ENCODE measurements at regions not wholly inside any gene's neighbourhood (a gene's known extent, or its start where the extent isn't known, plus 50 kb on each side); places are given as distances from the start of the nearest gene placed in this dataset.
"Not testable (repeated sequence)": the region's sequence is repeated elsewhere in the genome, so short reads cannot be mapped to it uniquely, and the experiment has no call there.

DNA sequence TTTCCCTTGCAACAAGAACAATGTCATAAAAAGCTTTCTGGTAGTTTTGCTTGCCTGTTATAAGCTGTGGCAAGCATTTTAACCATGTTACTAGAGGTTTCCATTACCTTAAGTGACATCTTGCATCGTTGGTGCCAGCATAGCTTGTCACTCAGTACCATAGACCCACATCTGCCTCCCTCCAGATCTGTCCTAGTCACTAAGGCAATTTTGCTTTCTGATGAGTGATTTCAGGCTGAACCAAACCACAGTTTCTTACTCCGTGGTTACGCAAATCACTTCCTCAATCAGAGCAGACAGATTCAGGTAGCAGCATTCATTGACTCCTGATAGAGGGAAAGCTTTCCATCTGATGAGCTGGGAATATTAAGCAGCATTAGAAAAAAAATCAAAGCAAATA is 1057.5 kb upstream of the FAM98A start:
- no peak for FAIRE-seq

DNA sequence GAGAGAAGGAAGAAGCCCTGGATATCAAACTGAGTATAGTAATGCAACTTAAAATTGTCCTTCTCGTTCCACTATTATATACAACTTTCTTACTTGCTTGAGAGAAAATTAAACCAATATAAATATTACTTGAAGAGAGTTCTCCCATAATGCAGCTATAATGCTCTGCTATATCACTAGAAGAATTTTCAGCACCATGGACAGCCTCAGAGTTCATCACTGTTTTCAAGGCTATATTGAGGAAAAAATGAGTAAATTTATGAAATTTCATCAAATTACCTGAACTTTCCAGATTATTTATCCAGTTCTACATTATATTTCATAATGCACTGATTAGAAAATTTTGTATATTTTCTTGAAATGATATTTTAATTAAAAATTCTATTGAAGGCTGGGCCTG is 1053.5 kb upstream of the FAM98A start:
- no peak for FAIRE-seq

DNA sequence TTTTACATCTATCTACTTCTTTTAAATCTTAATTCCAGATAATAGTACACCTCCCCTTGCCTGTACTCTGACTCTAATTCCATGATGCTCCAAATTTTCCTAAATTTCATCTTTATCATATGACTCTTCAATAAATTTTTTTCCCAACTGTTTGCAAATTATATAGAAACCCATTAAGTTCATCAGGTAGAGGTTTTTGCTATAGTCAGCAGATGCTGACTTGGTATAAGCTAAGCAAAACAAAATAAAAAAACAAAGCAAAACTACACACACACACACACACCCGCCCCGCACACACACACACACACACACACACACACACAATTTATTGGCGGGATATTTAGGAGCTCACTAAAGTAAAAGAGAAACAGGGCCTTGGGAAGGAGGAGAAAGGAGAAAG is 1047.8 kb upstream of the FAM98A start:
- no peak for FAIRE-seq

DNA sequence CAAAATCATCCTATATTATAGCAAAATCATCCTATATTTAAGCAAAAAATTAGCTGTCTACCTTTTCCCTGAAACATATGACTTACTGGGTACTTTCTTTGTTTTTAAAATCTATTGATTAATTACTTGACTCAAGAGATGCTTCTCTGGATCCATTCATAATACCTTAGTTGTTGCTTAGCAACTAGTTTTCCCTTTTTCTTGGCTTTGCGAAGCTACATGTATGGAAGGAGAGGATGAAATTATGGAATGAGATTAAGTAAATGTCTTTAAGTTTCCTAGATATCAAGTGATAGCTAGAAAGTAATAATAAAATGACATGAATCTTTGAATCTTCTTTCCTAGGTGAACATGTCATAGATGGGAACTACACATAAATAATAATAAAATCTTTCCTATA is 1033.2 kb upstream of the FAM98A start:
- no peak for FAIRE-seq

DNA sequence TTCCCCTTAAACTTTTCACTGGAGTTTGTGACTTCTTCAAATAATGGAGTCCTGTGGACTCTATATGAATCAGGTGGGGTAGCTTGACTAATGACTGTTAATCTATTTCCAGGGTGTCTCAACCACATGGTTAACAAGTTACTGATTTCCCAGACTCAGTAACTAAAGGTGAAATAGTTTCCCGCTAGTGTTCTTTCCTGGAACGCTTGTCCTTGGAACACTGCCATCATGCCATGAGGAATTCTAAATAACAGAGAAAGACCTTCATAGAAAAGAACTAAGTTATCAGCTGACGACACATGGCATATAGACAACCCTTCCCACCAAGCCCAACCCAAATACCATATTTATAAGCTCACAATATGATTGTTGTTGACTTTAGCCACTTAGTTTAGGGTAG is 1027.9 kb upstream of the FAM98A start:
- no peak for FAIRE-seq

DNA sequence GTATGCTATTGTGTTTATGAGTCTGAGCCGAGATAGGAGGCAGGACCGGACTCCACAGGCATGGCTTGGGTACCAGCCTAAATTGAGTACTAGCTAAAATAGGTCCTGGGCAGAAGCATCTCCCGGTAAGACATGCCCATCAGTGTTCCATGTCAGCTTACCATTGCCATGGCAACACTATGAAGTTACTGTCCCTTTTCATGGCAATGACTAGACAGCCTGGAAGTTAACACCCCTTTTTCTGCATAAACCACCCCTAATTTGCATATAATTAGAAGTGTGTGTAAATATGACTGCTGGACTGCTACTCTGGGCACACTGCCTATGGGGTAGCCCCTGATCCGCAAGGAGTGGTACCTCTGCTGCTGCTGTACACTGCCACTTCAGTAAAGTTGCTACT is 1005.1 kb upstream of the FAM98A start:
- FAIRE-seq: no peak

DNA sequence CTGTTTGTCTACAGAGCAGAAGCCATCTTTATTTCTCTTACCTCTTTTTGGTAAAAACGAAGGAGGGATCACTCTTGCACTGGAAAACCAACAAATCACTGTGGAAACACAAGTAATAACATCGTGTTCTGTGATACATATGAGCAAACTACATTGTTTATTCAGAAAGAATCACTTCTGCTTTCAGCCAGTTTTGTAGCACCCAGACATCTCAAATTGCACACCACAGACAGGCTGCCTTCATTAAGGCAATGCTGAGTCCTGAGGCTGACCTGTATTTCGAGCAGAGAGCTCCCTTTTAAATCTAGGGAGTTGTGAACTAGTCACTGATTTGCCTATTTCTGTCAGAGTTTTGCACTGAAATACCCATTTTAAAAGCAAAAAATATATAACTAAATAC is 1003.2 kb upstream of the FAM98A start:
- no peak for FAIRE-seq

DNA sequence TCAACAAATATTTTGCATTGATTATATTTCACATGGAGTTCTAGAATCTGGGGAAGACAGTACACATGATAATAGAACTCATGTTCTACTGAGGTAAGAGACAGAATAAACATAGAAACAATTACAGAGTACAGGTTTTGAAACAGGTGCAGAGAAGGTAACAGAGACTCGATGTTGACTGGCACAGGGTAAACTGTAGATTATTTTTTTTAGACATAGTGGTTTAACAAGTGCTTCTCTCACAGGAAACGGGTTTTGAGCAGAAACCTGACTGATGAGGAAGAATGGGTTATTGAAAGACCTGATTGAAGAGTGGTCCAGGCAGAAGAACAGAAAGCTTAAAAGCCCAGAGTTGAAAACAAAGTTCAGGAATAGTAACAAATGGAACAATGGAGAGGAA is 1002.5 kb upstream of the FAM98A start:
- FAIRE-seq: no peak

DNA sequence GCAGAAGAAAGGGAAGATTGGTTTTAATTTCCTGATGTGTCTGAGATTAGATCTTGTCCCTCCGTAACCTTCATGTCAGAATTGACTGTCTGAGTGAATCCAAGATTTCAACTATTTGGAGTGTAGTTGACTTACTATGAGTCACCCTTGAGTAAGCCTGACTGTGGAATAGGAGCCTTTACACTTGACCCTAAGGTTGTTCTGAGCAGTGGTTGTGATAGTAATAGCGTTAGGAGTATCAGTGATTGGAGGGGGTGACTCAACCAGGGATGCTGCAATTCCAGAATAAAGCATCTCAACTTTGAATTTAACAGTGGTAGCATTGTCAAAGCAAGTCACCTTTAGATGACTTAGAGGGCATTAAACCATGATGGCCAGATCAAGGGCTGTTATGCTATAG is 979.5 kb upstream of the FAM98A start:
- FAIRE-seq: no peak

DNA sequence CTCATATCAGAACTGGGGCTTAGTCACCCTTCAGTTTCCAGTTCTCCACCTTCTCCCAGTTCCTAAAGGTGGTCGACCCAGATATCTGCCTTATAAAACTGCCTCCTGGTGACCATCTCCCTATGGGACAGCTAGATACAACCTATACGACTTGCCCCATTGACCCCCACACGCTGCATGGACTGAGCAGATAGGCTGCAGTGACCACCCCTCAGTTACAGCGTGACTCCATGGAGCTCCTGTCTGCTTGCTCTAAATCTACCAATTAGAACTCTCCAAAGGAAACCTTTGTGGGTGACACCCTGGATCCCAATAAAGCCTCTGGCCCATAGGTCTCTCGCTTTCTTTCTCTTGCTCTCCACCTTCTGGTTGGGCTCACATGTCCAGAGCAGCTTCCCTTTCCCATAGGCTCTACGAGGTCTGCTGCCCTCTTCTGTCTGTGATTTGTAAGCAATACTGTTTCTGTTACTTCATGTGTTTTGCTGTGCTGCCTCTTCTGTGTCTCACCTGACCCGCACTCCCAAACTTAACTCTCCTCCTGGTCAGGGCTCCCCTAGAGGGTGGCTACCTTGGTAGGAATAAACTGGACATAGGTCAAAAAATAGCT is 971.3 kb upstream of the FAM98A start:
- FAIRE-seq: no peak

DNA sequence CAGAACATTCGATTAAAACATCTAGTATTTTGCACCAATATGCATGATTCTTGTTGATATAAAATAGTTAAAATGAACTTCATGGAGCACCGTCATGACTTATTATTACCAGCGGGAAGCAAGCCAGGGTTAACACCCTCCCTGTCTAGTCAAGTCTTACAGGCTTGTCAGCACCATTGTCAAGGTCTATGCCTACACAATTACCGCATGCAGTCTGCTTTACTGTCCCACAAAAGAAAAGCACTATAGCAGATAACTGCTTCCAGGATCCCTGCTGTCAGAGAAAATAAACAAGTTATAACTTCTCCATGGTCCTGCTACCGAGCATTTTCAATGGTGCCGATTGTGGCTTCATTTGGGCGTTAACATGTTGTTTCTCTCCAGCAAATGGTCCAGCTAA is 968.0 kb upstream of the FAM98A start:
- no peak for FAIRE-seq

DNA sequence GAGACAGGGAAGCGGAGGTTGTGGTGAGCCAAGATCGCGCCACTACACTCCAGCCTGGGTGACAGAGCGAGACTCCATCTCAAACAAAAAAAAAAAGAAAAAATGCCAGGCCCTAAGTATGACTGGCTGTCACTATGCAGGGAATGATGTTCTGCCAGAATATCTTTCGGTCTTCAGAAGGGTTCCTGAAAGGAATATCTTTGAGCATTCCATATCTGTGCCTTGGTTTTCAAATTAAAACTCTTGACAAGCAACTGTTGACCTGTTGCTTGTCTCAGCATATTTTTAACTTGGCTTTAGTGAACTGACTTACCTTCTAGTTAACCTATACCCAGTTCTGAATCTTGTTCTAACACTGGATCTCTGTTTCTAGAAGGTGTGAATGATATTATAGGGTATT is 953.2 kb upstream of the FAM98A start:
- FAIRE-seq: no peak

DNA sequence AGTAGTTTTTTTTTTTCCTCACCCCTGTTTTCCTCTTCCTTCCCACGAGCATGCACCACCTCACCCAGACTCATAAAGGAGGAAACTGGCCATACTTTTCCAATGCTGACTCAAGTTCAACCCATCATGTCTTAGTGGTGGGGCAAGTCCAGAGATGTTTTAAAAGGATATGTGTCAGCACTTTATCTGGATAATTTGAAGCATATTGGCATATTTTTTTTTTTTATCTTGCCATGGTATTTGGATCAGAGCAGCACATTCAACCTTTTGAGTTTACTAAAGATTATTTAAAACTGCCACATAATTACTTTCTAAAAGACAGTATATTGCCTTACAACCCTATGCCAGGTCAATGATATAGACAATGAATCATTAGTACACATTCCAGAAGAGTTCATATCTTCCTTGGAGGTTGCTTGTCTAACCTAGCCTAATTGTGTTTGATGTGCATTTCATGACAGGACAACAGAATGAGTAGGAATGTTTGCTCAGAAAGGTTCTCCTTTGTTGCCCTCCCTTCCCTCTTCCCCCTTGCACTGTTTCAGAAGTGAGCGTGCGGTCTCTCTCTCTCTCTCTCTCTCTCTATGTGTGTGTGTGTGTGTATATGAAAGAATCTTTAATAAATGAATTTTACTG is 950.7 kb upstream of the FAM98A start:
- FAIRE-seq: no peak

DNA sequence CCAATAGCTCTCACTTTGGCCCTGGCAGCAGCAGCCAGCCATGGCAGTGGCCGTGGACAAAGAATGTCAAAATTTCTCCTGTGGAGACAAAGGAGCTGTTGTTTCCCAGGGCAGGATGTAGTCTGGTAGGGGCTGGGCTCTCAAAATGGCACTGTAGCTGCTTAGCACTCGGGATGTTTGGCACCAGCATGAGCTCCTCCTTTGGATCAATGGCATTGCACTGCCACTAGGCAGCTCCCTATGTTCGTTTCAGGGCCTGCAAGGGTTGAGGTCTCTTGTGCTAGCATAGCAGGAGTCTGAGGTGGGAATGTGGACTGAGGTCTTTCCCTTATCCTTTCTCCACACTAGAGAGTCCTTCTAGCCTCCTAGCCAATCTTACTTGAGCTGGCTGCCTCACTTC is 948.8 kb upstream of the FAM98A start:
- FAIRE-seq: no peak

DNA sequence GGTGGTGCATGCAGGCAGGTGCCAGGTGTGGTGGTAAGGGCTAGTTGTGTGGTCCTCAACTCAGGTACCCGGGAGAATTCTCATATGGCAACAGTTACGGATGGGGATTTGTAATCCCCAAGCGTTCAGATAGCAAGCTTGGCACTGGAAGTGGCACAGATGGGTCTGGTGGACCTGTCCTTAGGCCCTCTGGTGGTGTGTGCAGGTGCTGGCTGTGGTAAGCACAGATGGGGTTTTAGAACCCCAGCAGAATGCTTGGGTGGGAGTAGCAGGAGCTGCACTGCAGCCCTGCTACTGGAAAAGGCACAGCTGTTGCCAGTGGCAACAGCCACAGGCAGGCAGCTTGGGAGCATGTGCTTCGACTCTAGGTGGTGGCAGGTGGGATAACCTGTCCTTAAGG is 948.2 kb upstream of the FAM98A start:
- no peak for FAIRE-seq

DNA sequence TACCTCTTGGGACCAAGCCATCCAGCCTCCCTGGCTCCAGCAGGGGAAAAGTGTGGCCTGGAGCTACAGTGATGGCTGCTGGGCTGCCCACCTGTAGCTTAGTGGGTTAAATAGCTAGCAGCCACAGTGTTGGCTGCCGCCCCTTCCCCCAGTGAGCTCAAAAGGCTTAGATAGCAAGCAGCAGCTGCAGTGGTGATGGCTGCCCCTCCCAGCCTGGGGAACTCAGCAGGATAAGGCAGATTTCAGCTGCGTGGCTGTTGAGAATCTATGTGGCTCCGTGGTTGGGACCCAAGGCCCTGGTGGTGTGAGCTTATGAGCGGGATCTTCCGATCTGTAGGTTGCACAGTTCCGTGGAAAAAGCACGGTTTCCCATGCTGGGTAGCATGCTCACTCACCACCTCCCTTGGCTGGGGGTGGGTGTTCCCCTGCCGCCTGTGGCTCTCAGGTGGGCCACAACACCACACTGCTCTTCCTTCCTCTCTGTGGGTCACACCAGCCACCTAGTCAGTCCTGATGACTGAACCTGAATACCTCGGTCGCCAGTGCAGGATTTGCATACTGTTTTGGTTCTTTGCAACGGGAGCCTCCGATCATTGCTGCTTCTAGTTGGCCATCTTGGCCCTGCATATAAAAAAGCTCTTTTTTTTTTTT is 946.5 kb upstream of the FAM98A start:
- no peak for FAIRE-seq

DNA sequence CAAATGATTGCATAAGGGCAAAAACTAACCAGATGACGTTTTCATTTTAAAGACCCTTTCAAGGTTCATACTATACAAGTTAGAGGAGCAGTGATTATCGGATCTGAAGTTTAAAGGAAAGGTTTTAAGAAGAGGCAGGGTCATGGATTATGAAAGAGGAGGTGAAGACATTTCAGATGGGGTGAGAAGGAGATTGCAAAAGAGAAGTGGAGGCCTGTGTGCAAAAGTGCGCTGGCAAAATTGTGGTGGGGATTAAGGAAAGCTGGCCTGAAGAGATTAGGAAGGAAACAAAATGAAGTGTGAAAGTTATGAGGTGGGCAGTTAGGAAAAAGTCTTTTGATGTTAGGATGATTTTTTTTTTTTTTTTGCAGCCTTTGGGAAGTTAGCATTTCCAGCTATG is 935.7 kb upstream of the FAM98A start:
- FAIRE-seq: no peak

DNA sequence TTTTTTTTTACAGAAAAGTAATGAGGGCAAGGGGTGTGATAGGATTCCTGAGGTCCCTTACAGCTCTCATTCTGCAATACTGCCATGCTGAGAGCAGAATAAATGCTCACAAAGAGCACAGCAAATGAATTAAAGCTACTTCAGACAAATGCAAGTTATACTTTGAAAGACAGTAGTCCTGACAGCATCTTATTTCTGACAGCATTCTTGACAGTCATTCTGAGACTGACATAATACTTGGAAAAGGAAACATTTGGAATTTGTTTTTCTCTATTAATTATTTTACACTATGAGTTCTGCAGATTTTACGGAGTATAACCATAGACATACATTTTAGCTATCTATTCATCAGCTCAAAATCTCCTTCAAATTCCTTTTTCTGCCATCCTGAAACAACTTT is 935.2 kb upstream of the FAM98A start:
- FAIRE-seq: no peak

DNA sequence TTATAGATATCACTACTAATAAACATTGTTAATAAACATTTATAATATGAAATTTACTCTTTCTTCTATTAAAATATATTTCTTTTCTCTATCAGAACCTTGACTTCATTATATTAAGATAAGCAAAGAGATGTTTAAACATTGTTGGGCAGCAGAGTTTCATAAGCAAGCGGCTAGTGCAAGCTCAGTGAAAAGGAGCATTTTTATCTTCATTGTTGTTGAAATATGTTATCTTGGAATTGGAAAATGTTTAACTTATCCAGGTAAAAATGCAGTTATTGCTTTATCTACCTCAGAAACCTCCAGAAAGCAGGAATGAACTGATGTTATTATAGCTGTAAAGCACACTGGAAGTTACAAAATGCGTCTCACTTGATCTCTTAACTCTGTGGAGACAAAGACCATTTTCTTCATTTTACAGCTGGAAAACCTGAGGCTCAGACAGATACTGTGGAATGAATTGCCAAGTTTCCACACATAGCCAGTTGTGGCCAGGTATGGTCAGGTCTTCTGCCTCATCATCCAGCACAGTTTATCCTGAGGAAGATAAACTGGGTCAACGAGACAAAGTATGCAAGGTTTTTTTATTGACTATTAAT is 934.6 kb upstream of the FAM98A start:
- no peak for FAIRE-seq

DNA sequence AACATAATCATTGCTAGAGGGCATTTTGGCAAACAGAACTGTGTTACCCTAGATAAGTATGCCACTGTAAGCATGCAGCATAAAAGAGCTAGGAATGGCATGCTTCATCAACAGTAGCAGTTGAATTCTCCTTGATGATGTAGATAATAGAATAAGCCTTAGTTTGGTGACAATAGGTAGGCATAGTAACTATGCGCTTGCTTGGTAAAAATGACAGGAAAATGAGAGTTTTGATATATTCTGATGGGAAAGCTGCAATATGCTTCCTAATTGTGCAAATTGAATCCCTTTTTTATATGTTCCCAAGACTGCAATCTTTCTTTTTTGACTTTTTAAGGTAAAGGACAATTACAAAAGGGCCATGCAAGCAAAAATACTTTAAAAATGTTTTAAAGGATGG is 930.9 kb upstream of the FAM98A start:
- FAIRE-seq: no peak

DNA sequence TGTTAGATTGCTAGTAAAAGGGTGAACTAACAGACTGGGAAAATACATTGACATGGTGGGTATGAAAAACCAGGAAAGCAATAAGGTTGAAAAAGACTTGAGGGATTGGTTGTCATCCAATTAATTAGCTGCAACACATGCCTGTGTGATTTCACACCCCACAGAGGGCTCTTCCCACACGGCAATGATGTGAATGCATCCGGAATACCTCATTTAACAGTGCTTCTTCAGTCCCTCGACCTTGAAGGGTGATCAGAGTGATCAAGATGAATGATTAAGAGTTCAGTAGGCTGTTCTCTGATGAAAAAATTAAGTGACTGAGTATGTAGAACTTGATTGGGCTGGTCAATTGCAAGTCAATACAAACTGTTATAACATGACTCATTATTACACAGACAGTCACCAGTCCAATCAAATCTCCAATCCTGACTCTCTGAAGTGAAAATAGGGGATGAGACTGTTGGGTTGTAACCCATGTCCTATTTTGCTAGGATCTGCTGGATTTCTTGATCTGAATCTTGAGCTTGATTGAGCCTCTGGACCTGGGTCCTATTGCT is 924.9 kb upstream of the FAM98A start:
- no peak for FAIRE-seq

DNA sequence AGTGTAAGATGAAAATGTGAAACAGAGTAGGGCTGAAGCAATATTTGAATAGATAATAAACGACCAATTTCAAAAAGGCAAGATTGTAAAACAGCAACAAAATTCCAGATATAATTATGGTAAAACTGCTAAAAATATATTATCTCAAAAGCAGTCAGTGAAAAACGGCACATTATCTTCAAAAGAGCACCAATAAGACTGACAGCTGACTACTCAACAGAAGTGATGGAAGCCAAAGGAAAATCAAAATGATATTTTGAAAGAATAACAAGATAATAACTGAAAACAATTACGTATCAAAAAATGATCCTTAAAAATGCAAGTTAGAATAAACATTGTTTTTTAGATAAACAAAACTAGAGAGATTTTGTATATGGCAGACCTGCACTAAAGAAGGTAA is 920.6 kb upstream of the FAM98A start:
- no peak for FAIRE-seq

DNA sequence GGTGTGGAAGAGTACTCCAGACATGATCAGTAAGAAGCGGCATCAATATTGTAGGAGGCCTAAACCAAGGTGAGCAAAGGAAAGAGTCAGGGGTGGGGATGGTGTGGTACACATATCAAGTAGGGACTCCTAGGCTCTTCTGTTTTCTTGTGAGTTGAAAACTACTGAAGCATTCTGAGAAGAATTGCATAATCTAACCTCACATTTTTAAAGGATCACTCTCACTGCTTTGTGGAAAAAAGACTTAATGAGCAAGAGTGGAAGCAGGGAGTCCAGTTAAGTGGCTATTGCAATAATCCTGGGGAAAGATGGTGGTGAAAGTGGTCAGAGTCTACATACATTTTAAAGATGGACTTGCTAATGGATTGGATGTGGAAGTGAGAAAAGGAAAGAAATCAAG is 899.5 kb upstream of the FAM98A start:
- no peak for FAIRE-seq

DNA sequence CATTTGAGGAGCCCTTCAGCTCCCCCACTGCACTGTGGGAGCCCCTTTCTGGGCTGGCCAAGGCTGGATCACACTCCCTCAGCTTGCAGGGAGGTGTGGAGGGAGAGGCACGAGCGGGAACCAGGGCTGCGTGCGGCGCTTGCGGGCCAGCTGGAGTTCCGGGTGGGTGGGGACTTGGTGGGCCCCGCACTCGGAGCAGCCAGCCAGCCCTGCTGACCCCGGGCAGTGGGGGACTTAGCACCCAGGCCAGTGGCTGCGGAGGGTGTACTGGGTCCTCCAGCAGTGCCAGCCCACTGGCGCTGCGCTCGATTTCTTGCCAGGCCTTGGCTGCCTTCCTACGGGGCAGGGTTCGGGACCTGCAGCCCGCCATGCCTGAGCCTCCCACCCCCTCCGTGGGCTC is 895.1 kb upstream of the FAM98A start:
- FAIRE-seq: not testable (repeated sequence)

All from G401.6 (cell line).